WTC11 (cell line): ENCODE measurements at regions not wholly inside any gene's neighbourhood (a gene's known extent, or its start where the extent isn't known, plus 50 kb on each side); places are given as distances from the start of the nearest gene placed in this dataset.

Source experiments
- ATAC-seq: fragments of 200-7000 bp; cut with Tn5 transposase; 2 replicates; pipeline ENCODE4 v1.10.0; 2021; ENCODE audit warnings: mild to moderate bottlenecking, moderate library complexity
- CTCF ChIA-PET: fragments of 300-600 bp; sonication (Branson Sonifier 250); formaldehyde crosslinking; loops from one replicate; lab custom pipeline; 2021; ENCODE audit warnings: antibody characterized with exemption; lab: Charles Lee
- POLR2A ChIA-PET: fragments of 350-600 bp; sonication (Branson Sonifier 250); formaldehyde crosslinking; loops from one replicate; lab custom pipeline; 2021; ENCODE audit warnings: antibody characterized with exemption; lab: Charles Lee
- DNase-seq: peaks from one replicate; pipeline ENCODE4 v3.0.0; 2021; ENCODE audit warnings: low spot score
- H3K27ac Mint-ChIP-seq: 2 replicates; pipeline ENCODE4 v1.8.0; 2021; ENCODE audit warnings: mixed read lengths
- H3K27me3 Mint-ChIP-seq: 2 replicates; pipeline ENCODE4 v1.8.0; 2021; ENCODE audit warnings: low read depth, mild to moderate bottlenecking, moderate library complexity, mixed read lengths
- H3K36me3 Mint-ChIP-seq: 2 replicates; pipeline ENCODE4 v1.8.0; 2021; ENCODE audit warnings: mixed read lengths
- H3K4me1 Mint-ChIP-seq: 2 replicates; pipeline ENCODE4 v1.8.0; 2022; ENCODE audit warnings: mixed read lengths
- H3K4me3 Mint-ChIP-seq: 2 replicates; pipeline ENCODE4 v1.8.0; 2021; ENCODE audit warnings: mild to moderate bottlenecking, moderate library complexity, mixed read lengths
- H3K9me3 Mint-ChIP-seq: 2 replicates; pipeline ENCODE4 v1.8.0; 2021; ENCODE audit warnings: mixed read lengths
- CDX4 ChIP-seq: fragments of 250-450 bp; sonication (Bioruptor Pico); IDR thresholded peaks from 2 replicates; pipeline ENCODE4 v1.9.0; 2021; ENCODE audit warnings: moderate library complexity, mild to moderate bottlenecking, inconsistent platforms, borderline replicate concordance
- ESRRA ChIP-seq: sonication (generic); formaldehyde crosslinking; IDR thresholded peaks from 2 replicates; pipeline ENCODE4 v1.8.1; 2022; ENCODE audit warnings: mild to moderate bottlenecking, missing genetic modification reagents, borderline replicate concordance
- FOXK1 ChIP-seq: sonication (generic); formaldehyde crosslinking; IDR thresholded peaks from 2 replicates; pipeline ENCODE4 v1.8.0; 2022; ENCODE audit warnings: mild to moderate bottlenecking, moderate library complexity, missing genetic modification reagents
- NFATC4 ChIP-seq: fragments of 250-450 bp; sonication (Bioruptor Pico); IDR thresholded peaks from 2 replicates; pipeline ENCODE4 v1.9.0; 2021; ENCODE audit warnings: mild to moderate bottlenecking
- NFE2L1 ChIP-seq: sonication (generic); formaldehyde crosslinking; IDR thresholded peaks from 2 replicates; pipeline ENCODE4 v1.8.1; 2023; ENCODE audit warnings: missing genetic modification reagents
- NR3C1 ChIP-seq: sonication (generic); formaldehyde crosslinking; conservative IDR thresholded peaks from 2 replicates; pipeline ENCODE4 v1.8.1; 2023; ENCODE audit warnings: low read depth, mild to moderate bottlenecking, missing genetic modification reagents
- PRRX2 ChIP-seq: fragments of 250-450 bp; sonication (Bioruptor Pico); IDR thresholded peaks from 2 replicates; pipeline ENCODE4 v1.8.0; 2021; ENCODE audit warnings: mild to moderate bottlenecking
- SMAD3 ChIP-seq: sonication (generic); formaldehyde crosslinking; IDR thresholded peaks from 2 replicates; pipeline ENCODE4 v1.8.0; 2022; ENCODE audit warnings: missing genetic modification reagents, mild to moderate bottlenecking, borderline replicate concordance
- SMAD4 ChIP-seq: sonication (generic); formaldehyde crosslinking; IDR thresholded peaks from 2 replicates; pipeline ENCODE4 v1.8.0; 2022; ENCODE audit warnings: mild to moderate bottlenecking, missing genetic modification reagents
- TCF7 ChIP-seq: sonication (generic); formaldehyde crosslinking; IDR thresholded peaks from 2 replicates; pipeline ENCODE4 v1.8.0; 2022; ENCODE audit warnings: mild to moderate bottlenecking, low read depth, missing genetic modification reagents, moderate library complexity
- ZMAT4 ChIP-seq: fragments of 250-450 bp; sonication (Bioruptor Pico); IDR thresholded peaks from 2 replicates; pipeline ENCODE4 v1.9.0; 2021; ENCODE audit warnings: mild to moderate bottlenecking
- ZNF219 ChIP-seq: sonication (generic); formaldehyde crosslinking; IDR thresholded peaks from 2 replicates; pipeline ENCODE4 v1.8.0; 2023; ENCODE audit warnings: missing genetic modification reagents, mild to moderate bottlenecking, borderline replicate concordance
- ZNF317 ChIP-seq: sonication (generic); formaldehyde crosslinking; IDR thresholded peaks from 2 replicates; pipeline ENCODE4 v1.8.1; 2023; ENCODE audit warnings: low read depth, mild to moderate bottlenecking, moderate library complexity, missing genetic modification reagents, borderline replicate concordance
- ZNF396 ChIP-seq: fragments of 250-450 bp; sonication (Bioruptor Pico); IDR thresholded peaks from 2 replicates; pipeline ENCODE4 v1.8.0; 2021; ENCODE audit warnings: mild to moderate bottlenecking, moderate library complexity, borderline replicate concordance
- ZNF423 ChIP-seq: fragments of 250-450 bp; sonication (Bioruptor Pico); IDR thresholded peaks from 2 replicates; pipeline ENCODE4 v2.1.2; 2022; ENCODE audit warnings: mild to moderate bottlenecking, moderate library complexity
- ZNF425 ChIP-seq: fragments of 250-450 bp; sonication (Bioruptor Pico); conservative IDR thresholded peaks from 2 replicates; pipeline ENCODE4 v1.9.0; 2021; ENCODE audit warnings: mild to moderate bottlenecking
- ZNF512 ChIP-seq: sonication (generic); formaldehyde crosslinking; IDR thresholded peaks from 2 replicates; pipeline ENCODE4 v1.8.1; 2022; ENCODE audit warnings: missing genetic modification reagents, borderline replicate concordance
- ZNF532 ChIP-seq: fragments of 250-450 bp; sonication (Bioruptor Pico); IDR thresholded peaks from 2 replicates; pipeline ENCODE4 v1.9.0; 2021; ENCODE audit warnings: mild to moderate bottlenecking, borderline replicate concordance
- TF ChIP-seq, protein P1 (sequence below): sonication (generic); formaldehyde crosslinking; IDR thresholded peaks from 2 replicates; pipeline ENCODE4 v1.8.1; 2023; ENCODE audit warnings: mild to moderate bottlenecking, moderate library complexity, missing genetic modification reagents
- TF ChIP-seq, protein P2 (sequence below): sonication (generic); formaldehyde crosslinking; IDR thresholded peaks from 2 replicates; pipeline ENCODE4 v1.8.0; 2022; ENCODE audit warnings: mild to moderate bottlenecking, missing genetic modification reagents

GRCh38 chr7:84314263-84314662, 119.7 kb upstream of the SEMA3A start:
- DNase-seq (no peak), ATAC-seq (no peak)
- ChIA-PET POLR2A (no interaction called here), CTCF (no interaction called here)
- H3K27me3 Mint-ChIP-seq: no peaks in the 10 kb centered on the region
- H3K27ac Mint-ChIP-seq: no peak overlapping the region
- no peaks in the 10 kb centered on the region for H3K36me3 Mint-ChIP-seq
- no peak overlapping the region for H3K4me3 Mint-ChIP-seq
- H3K9me3 Mint-ChIP-seq: no peaks in the 10 kb centered on the region
- H3K4me1 Mint-ChIP-seq: no peaks in the 10 kb centered on the region
- TF ChIP-seq, protein P1, sequence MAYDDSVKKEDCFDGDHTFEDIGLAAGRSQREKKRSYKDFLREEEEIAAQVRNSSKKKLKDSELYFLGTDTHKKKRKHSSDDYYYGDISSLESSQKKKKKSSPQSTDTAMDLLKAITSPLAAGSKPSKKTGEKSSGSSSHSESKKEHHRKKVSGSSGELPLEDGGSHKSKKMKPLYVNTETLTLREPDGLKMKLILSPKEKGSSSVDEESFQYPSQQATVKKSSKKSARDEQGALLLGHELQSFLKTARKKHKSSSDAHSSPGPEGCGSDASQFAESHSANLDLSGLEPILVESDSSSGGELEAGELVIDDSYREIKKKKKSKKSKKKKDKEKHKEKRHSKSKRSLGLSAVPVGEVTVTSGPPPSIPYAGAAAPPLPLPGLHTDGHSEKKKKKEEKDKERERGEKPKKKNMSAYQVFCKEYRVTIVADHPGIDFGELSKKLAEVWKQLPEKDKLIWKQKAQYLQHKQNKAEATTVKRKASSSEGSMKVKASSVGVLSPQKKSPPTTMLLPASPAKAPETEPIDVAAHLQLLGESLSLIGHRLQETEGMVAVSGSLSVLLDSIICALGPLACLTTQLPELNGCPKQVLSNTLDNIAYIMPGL (CRISPR knock-in tag): no peak
- TF ChIP-seq NFE2L1 (no peak), ZNF425 (CRISPR knock-in tag) (no peak), ZNF219 (CRISPR knock-in tag) (no peak), ZMAT4 (CRISPR knock-in tag) (no peak), FOXK1 (CRISPR knock-in tag) (no peak), ZNF396 (CRISPR knock-in tag) (no peak), NR3C1 (no peak), CDX4 (CRISPR knock-in tag) (no peak), SMAD3 (CRISPR knock-in tag) (no peak), PRRX2 (CRISPR knock-in tag) (no peak), NFATC4 (CRISPR knock-in tag) (no peak), ESRRA (CRISPR knock-in tag) (no peak), ZNF512 (CRISPR knock-in tag) (no peak), ZNF317 (CRISPR knock-in tag) (no peak), ZNF423 (CRISPR knock-in tag) (no peak), ZNF532 (CRISPR knock-in tag) (no peak), SMAD4 (CRISPR knock-in tag) (no peak), TCF7 (CRISPR knock-in tag) (no peak)
- TF ChIP-seq, protein P2, sequence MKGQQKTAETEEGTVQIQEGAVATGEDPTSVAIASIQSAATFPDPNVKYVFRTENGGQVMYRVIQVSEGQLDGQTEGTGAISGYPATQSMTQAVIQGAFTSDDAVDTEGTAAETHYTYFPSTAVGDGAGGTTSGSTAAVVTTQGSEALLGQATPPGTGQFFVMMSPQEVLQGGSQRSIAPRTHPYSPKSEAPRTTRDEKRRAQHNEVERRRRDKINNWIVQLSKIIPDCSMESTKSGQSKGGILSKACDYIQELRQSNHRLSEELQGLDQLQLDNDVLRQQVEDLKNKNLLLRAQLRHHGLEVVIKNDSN (CRISPR knock-in tag): no peak
